NCI-H2196 (cell line): ENCODE measurements at regions not wholly inside any gene's neighbourhood (a gene's known extent, or its start where the extent isn't known, plus 50 kb on each side); places are given as distances from the start of the nearest gene placed in this dataset.

Experiments used
- DNase-seq: peaks from one replicate; lab custom pipeline; 2025; ENCODE audit not compliant: unreplicated experiment; lab: John Stamatoyannopoulos, UW

DNA sequence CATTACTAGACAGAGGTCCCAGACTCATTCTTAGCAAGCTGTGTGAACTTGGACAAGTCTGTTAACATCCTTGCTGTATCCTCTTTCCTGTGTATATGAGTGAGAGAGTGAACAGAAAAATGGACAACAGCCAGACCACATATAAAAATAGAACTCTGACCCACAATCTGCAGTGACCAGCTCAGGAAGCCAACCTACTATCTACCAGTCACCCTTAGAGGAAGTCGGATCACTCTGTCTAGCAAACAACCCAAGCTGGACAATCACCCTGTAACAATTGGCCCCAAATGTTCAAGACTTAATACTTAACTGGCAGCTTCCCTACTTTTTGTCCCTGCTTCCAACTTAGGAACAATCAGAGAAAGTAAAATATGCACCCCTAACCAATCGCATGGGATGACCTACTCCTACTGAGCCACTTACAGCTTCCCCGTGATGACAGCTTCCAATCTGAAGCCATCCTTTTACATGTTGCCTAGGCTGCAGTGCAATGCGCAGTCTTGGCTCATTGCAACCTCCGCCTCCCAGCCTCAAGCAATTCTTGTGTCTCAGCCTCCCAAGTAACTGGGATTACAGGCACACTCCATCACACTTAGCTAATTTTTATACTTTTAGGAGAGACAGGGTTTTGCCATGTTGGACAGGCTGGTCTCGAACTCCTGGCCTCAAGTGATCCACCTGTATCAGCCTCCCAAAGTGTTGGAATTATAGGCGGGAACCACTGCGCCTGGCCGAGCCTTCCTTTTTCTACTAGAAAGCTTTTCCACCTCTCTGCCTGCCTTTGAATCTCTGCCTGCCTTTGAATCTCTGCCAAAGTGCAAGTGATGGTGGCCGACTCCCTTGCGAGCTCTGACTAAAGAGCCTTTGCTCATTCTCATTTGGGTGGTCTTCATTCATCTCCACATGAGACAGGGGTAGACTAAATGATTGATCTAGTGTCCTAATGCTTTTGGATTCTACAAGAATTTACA, 158.3 kb upstream of the NDUFV2 start:
- no peak for DNase-seq

DNA sequence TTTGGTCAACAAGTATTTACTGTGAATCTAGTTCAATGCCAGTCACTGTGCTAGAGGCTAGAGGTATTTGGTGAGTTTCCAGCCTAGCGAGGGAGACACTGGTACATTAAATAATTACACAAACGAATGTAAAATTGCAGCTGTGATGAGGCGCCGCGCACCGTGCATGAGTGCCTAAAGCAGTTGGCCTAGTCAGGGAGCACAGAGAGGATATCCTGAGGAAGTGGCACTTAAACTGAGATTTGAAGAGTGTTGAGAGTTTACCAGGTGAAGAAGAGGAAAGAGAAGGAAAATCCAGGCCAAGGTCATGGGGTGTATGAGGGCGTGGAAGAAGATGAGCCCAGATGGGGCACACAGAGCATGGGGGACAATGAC, 157.6 kb upstream of the NDUFV2 start:
- DNase-seq = no peak

- no peak for DNase-seq
Measured at GRCh38 chr18:8945514-8945913, 157.0 kb upstream of the NDUFV2 start.

- no peak for DNase-seq
Measured at GRCh38 chr18:8946066-8946838, 156.2 kb upstream of the NDUFV2 start.

- DNase-seq = no peak
Measured at GRCh38 chr18:8947566-8947965, 154.9 kb upstream of the NDUFV2 start.

- no peak for DNase-seq
Measured at GRCh38 chr18:8948011-8948410, 154.5 kb upstream of the NDUFV2 start.

DNA sequence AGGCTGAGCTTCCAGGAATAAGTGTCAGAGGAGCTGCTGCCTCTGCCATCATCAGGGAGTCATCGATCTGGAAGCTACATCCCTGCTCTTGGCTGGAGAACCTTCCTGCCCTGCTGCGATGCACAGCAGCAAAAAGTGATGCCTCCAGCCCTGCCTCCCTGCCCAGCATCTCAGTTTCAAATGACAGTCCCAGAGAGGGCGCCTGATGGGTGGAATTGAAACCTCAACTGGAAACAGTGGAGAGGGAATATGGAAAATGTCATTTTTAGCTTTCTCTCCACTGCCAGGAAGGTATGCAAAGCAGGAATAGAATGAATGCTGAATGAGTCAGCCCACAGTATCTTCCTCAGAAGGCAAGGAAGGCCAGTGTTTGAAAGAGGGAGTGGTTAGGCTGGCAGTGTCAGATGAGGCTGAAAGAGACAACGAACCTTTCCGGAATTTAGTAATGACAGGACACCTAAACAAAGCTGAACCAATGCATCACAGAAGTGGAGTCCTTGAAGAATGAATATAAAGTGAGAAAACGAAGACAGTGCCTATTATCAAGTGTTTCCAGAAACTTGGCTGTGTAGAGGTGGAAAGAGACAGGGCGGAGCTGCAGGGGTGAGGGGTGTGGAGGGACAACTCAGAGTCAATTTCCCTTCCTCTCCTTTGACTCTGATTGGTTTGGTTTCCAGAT, 153.9 kb upstream of the NDUFV2 start:
- no peak for DNase-seq

DNA sequence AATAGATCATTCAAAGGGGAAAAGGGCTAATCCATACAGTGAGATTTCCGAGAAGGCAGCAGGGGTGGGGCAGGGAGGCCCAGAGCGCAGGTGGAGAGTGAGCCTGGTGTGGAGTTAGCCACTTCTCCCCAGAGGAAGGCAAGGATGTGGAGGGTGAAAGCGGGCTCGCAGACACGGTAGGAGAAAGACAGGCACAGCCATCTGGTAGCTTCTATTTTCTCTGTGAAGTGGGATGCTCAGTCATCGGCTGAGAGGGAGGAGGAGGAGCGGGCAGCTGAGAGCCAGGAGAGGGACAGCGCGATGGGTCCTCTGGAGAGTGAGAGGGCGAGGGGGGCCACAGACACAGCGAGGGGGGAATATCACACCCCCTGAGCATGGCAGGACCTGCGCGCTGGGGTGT, 153.3 kb upstream of the NDUFV2 start:
- no peak for DNase-seq

DNA sequence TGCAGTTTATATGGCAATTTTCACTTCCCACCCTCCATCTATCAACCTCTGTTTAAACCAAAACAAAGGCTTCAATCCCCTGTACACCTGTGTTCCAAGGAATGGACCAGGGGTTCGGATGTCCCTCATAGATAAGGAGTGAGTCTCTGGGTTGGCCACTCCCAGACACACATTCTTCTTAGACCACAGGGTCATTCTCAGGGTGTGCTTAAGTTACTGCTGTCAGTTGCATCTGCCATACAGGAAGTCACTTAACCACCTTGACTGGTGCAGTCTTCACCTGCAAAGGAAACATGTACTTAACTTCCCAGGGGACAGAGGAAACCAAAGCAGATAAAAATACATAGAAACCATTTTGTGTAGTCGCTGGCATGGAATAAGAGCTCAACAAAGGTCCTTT, 151.0 kb upstream of the NDUFV2 start:
- no peak for DNase-seq

DNA sequence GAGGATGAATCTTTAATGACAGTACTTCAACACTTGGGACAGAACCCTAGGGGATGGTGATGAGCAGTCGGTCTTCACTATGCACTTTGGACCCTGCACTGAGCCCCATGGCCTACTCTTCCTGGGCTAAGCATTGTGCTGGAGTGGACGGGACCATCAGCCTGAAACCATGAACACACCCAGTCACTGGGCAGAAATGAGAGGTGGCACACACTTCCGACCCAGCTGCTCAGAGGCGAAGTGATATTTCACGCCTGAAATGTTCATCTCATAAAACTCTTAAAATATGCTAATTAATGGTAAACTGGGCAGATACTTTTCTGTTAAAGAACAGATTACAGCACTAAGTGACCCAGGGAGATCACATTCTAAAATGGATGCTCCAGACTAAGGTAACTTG, 150.3 kb upstream of the NDUFV2 start:
- no peak for DNase-seq

DNA sequence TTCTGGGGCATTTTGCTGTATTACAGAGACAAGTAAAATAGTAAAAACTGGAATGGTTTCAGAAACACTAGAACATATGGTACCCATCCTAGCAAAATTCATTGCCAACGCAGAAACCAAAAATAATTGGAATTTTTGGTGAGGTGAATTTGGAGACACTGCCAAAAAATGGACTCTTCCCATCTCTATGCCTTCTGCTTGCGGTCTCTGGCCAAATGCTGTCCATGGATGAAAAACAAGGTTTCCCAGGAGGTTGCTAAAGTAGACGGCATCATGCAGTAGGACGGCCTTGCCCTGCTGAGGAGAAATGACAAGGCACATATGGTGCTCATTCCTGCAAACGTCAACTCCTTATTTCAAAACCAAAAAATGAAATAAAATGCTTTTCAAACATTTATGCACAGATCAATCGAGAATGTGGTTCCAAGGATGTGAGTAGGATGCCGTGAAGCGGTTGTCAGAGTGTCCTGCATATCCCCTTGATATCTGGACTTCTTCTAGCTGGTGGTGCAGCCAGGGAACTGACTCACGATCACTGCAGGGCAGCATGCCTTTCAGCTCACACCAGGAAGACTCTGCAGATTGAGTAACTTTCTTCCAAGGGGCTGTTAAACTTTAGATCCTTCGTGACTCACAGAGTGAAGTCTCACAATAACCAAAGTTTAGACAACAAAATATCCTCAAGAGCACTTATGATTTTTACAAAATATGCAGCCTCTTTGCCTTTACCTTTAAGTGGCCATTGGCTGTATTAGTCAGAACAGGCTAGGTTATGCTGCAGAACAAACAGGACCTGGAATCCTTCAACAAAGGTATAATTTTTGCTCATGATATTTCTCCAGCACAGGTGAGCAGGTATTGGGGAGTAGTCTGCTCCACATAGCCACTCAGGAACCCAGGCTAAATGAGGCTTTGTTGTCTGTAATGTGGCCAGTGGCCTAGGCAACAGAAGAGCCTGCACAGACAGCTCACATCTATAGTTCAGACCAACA, 149.4 kb upstream of the NDUFV2 start:
- no peak for DNase-seq

DNA sequence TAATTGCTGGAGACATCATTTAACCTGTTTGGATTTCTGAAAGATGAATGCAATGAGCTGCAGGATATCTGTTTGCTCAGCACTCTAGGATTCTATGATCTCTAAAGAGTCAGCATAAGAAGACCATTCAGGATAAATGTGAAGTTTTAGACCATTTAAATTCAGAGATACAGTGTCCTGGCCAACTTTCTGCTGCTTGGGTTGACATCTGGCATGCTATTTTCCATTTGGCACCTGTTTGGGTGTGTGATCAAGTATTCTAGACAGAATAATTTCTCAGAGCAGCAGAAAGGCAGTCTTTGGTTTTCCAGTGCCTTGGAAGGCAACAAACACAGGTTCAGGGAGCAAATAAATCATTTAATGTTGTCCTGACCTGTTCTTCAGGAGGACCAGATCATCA, 144.8 kb upstream of the NDUFV2 start:
- no peak for DNase-seq

DNA sequence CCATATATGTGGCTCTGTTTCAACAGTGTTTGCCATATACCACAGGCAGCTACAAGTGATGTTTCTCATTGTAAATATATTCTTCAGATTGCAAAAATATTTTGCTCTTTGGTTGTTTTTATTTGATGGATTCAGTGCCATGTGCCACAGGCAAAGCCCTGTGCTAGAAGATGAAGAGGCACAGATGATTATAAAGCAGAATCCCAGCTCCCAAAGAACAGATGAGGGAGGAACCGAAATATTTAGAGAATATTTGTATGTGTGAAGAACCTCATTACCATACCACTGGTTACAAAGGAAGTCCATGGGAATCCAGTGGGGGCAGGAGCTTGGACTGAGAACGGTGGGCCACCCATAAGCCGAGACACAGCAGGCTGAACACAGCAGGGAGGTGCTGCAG, 143.8 kb upstream of the NDUFV2 start:
- DNase-seq = no peak

DNA sequence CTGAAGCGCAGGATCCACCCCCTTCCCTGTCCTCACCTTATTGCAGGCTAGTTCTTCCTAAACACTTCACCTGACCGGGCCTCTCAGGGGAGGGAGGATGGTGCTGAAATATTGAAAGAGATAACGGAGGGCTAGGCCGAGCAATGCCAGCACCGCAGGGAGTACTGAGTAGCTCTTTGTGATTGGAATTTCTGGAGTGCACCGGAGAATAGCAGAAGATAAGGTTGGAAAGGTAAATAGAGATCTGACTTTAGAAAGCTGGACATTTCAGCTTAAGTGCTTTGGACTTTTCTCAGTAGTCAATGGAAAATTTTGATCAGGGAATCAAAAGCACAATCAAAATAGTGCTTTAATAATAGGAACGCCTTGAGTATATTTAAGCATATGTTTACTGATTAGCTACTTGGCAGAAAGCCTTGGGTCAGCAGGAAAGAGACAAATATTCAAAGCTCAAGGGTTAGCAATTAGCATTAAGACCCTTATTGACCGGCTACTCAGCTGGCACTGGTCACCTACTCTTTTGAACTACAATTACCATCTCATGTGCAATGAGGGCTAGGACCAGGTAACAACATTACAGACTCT, 142.9 kb upstream of the NDUFV2 start:
- DNase-seq = no peak

DNA sequence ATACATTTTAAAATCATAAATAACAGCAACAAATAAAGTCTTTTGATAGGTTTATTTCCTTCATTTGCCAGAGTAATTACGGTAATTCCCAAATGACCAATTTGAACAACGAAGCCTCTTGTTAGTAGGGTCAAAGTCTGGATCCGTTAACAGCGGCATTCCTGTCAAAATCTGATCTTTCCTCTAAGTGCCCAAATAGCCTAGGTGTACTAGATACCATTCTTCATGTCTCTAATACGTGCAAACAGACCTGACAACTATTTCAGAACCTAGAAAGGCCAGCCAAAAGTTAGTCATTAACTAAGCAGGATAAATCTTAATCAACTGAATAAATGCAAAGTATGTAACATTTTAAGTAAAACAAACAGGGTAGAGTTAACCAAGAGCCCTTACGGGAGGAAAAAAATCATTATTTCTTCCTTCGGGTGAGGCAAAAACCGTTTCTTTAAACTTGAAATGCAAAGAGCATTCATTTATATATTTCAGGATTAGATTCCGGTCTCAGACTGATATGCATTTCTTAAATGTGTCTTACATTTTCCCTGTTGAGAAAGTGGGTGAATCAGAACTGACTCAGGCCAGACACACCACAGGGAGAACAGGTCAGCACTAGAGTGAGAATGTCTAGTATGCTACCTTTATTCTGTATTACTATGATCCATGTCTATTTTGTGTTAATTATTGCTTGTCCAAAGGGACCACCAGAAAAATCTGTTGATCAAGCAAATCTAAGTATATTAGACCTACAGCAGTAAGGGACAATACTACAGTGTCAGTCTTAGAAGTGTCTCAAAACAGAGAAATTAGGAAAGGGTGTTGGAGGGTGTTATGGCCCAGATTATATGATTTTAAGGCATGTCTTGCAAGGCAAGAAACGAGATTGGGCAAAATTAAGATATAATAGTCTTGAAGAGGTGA, 141.5 kb upstream of the NDUFV2 start:
- no peak for DNase-seq

GRCh38 chr18:8962192-8962779, 140.2 kb upstream of the NDUFV2 start:
- DNase-seq = no peak

DNA sequence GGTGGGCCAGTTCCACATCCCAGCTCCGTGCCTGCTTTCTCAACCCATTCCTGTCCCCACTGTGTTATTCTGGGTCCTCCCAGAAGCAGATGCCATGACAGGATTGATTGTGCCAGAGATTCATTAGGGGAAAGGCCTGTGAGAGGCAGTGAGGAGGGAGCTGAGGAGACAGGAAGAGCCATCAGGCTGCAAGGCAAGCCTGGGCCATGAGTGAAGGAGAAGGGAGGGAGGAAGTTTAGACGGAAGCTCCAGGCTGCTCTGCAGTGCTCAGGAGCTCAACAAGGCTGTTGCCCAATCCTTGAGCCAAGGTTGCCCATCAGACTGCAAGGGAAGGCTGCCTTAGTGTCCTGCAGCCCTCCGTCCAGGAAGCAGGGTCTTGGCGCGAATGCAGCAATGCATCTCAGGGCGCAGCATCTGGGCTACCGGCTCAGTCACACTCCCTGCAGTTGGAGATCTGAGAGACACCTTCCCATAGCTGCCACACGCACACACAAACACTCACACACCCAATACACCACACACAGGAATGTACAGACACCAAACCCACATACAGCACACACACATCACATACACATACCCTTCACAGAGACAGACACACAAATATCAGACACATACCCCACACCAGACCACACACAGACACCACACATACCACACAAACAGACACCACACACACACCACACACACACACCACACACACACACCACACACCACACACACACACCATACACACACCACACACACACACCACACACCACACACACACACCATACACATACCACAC, 139.5 kb upstream of the NDUFV2 start:
- DNase-seq = no peak

DNA sequence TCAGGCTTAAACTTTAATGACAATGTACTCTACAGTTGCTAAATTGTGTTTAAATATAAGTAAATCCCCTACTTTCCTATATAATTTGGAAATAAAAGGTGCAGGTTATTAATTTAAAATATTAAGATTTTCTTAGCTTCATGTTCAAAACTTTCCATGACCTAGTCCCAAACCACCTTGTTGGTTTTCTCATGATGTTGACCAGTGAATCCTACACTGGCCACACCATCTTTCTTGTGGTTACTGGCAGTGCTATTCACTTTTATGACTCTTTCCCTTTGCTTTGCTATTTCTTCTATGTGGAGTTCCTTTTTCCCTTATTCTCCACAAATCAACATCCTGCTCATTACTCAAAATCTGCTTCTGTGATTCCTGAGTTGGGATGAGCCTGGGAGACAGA, 138.6 kb upstream of the NDUFV2 start:
- no peak for DNase-seq
